ENCODE measurements at regions not wholly inside any gene's neighbourhood (a gene's known extent, or its start where the extent isn't known, plus 50 kb on each side); places are given as distances from the start of the nearest gene placed in this dataset.

DNA sequence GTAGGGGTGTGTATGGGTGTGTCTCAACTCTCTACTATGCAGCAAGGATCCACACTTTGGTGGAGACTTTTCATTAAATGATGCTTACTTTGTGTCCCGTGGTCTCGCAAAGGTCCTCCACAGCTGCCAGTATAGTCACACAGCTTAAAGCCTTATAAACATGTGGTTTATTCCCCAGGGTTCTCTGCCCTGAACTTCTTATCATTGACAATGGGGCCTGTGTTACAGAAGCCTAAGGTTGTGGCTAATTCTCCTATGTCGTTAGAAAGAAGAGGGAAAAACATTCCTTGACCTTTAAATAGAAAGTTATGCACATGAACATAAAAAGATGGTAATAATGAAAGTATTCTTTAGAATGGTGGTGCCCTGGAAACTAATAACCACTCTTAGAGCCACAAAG lies 201.4 kb downstream of the INHBA start:
- TF ChIP-seq, protein P1, sequence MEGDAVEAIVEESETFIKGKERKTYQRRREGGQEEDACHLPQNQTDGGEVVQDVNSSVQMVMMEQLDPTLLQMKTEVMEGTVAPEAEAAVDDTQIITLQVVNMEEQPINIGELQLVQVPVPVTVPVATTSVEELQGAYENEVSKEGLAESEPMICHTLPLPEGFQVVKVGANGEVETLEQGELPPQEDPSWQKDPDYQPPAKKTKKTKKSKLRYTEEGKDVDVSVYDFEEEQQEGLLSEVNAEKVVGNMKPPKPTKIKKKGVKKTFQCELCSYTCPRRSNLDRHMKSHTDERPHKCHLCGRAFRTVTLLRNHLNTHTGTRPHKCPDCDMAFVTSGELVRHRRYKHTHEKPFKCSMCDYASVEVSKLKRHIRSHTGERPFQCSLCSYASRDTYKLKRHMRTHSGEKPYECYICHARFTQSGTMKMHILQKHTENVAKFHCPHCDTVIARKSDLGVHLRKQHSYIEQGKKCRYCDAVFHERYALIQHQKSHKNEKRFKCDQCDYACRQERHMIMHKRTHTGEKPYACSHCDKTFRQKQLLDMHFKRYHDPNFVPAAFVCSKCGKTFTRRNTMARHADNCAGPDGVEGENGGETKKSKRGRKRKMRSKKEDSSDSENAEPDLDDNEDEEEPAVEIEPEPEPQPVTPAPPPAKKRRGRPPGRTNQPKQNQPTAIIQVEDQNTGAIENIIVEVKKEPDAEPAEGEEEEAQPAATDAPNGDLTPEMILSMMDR (IDR thresholded peaks at IDR 0.05), result no peak
- TF ChIP-seq POLR2A (IDR thresholded peaks at IDR 0.05), result no peak
